Activated naive CD4-positive, alpha-beta T cell (primary cell): ENCODE measurements at regions not wholly inside any gene's neighbourhood (a gene's known extent, or its start where the extent isn't known, plus 50 kb on each side); places are given as distances from the start of the nearest gene placed in this dataset.

Experiments
- DNase-seq, 4 experiments: peaks; one replicate each; lab custom pipeline; 2025; lab: John Stamatoyannopoulos, UW

GRCh38 chr1:221813887-221814286 is 72.0 kb upstream of the DUSP10 start:
- DNase-seq: no peak

GRCh38 chr1:221812905-221813597 is 71.2 kb upstream of the DUSP10 start:
- DNase-seq: no peak

- DNase-seq: no peak
Observed at GRCh38 chr1:221812088-221812752, 70.3 kb upstream of the DUSP10 start.

GRCh38 chr1:221810406-221810805 is 68.5 kb upstream of the DUSP10 start:
- DNase-seq: no peak

- DNase-seq: no peak
Observed at GRCh38 chr1:221809091-221810029, 67.5 kb upstream of the DUSP10 start.

- no peak for DNase-seq
Observed at GRCh38 chr1:221806984-221807383, 65.1 kb upstream of the DUSP10 start.

- no peak for DNase-seq
Observed at GRCh38 chr1:221806236-221806635, 64.3 kb upstream of the DUSP10 start.

GRCh38 chr1:221805121-221805520 is 63.2 kb upstream of the DUSP10 start:
- no peak for DNase-seq

- no peak for DNase-seq
Observed at GRCh38 chr1:221804303-221804702, 62.4 kb upstream of the DUSP10 start.

- DNase-seq: no peak
Observed at GRCh38 chr1:221801773-221802516, 60.1 kb upstream of the DUSP10 start.

GRCh38 chr1:221801251-221801661 is 59.4 kb upstream of the DUSP10 start:
- DNase-seq: no peak

GRCh38 chr1:221800831-221801230 is 58.9 kb upstream of the DUSP10 start:
- DNase-seq: no peak

- DNase-seq: no peak
Observed at GRCh38 chr1:221797506-221797905, 55.6 kb upstream of the DUSP10 start.

- DNase-seq: no peak
Observed at GRCh38 chr1:221796700-221797099, 54.8 kb upstream of the DUSP10 start.

- no peak for DNase-seq
Observed at GRCh38 chr1:221795380-221795779, 53.5 kb upstream of the DUSP10 start.

GRCh38 chr1:221794935-221795334 is 53.0 kb upstream of the DUSP10 start:
- DNase-seq: no peak

- DNase-seq: no peak
Observed at GRCh38 chr1:221794079-221794670, 52.3 kb upstream of the DUSP10 start.

- no peak for DNase-seq
Observed at GRCh38 chr1:221793439-221794078, 51.7 kb upstream of the DUSP10 start.

- DNase-seq: no peak
Observed at GRCh38 chr1:221791846-221792245, 50.0 kb upstream of the DUSP10 start.
